NCI-H128 (cell line): ENCODE measurements at regions not wholly inside any gene's neighbourhood (a gene's known extent, or its start where the extent isn't known, plus 50 kb on each side); places are given as distances from the start of the nearest gene placed in this dataset.
"Not testable (repeated sequence)": the region's sequence is repeated elsewhere in the genome, so short reads cannot be mapped to it uniquely, and the experiment has no call there.

ENCODE experiments used
- DNase-seq: peaks from one replicate; lab custom pipeline; 2025; ENCODE audit not compliant: unreplicated experiment; lab: John Stamatoyannopoulos, UW

GRCh38 chr14:106417224-106418049, 891.1 kb downstream of the TMEM121 start:
- no peak for DNase-seq

- DNase-seq: no peak
Measured at GRCh38 chr14:106419376-106419965, 893.1 kb downstream of the TMEM121 start.

- not testable (repeated sequence) for DNase-seq
Measured at GRCh38 chr14:106421431-106422033, 895.1 kb downstream of the TMEM121 start.

- DNase-seq: no peak
Measured at GRCh38 chr14:106422066-106422465, 895.7 kb downstream of the TMEM121 start.

- DNase-seq: not testable (repeated sequence)
Measured at GRCh38 chr14:106425150-106425549, 898.8 kb downstream of the TMEM121 start.

GRCh38 chr14:106436310-106436905, 910.0 kb downstream of the TMEM121 start:
- peak; percentile 55 for DNase-seq

- no peak for DNase-seq
Measured at GRCh38 chr14:106442857-106443256, 916.5 kb downstream of the TMEM121 start.

GRCh38 chr14:106455026-106455425, 928.6 kb downstream of the TMEM121 start:
- DNase-seq: no peak

GRCh38 chr14:106459971-106460730, 933.8 kb downstream of the TMEM121 start:
- no peak for DNase-seq

- DNase-seq: no peak
Measured at GRCh38 chr14:106460916-106461315, 934.5 kb downstream of the TMEM121 start.

GRCh38 chr14:106466483-106466882, 940.1 kb downstream of the TMEM121 start:
- DNase-seq: not testable (repeated sequence)

GRCh38 chr14:106468869-106469268, 942.5 kb downstream of the TMEM121 start:
- not testable (repeated sequence) for DNase-seq

GRCh38 chr14:106470028-106470427, 943.6 kb downstream of the TMEM121 start:
- DNase-seq: not testable (repeated sequence)

GRCh38 chr14:106474261-106475028, 948.1 kb downstream of the TMEM121 start:
- not testable (repeated sequence) for DNase-seq

GRCh38 chr14:106475214-106475613, 948.8 kb downstream of the TMEM121 start:
- DNase-seq: not testable (repeated sequence)

- not testable (repeated sequence) for DNase-seq
Measured at GRCh38 chr14:106477600-106477999, 951.2 kb downstream of the TMEM121 start.

- DNase-seq: not testable (repeated sequence)
Measured at GRCh38 chr14:106480287-106480686, 953.9 kb downstream of the TMEM121 start.

- not testable (repeated sequence) for DNase-seq
Measured at GRCh38 chr14:106482213-106482612, 955.8 kb downstream of the TMEM121 start.

GRCh38 chr14:106487600-106487999, 961.2 kb downstream of the TMEM121 start:
- DNase-seq: no peak

GRCh38 chr14:106488291-106488690, 961.9 kb downstream of the TMEM121 start:
- no peak for DNase-seq
